ENCODE measurements at regions not wholly inside any gene's neighbourhood (a gene's known extent, or its start where the extent isn't known, plus 50 kb on each side); places are given as distances from the start of the nearest gene placed in this dataset.

DNA sequence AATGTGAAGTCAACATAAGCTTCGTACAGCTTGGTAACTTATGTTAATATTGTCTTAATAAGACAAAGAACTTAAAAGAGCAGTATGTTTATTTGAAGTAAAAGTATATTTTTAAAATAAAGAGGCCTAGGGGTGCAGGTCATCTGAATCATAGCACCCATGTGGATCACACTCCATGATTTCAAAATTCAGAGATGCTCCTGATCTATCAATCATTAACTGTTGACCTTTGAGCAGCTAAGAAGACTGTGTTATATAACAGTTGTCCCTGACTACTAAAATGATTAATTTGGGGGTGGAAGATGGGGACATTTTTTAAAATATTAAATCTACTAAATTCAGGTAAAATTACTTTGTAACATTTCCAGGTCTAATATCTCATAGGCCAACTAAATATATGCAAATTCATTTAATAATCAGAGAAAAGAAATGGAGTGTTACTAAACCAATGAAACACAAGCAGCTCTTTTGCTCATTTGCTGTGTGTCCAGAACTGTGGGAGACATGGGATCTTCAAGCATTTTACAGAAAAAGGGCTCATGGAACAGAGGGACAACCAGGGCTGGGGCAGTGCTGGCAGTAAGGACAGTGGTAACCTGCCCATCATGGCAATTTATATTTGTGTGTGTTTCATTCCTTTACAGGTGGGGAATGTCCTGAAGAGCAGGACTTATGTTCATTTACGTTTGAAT is 120.7 kb upstream of the PCED1B start:
- Histone ChIP-seq H3K4me3 (ENCODE audit: insufficient read depth, low read length, poor library complexity, severe bottlenecking) (no peak overlapping the region), H3K9me3 (ENCODE audit: insufficient read depth, low read length) (no peaks in the 10 kb centered on the region), H3K27me3 (ENCODE audit: low read length) (no peaks in the 10 kb centered on the region), H3K79me2 (ENCODE audit: insufficient read depth, low read length) (no peaks in the 10 kb centered on the region), H3F3A (ENCODE audit: insufficient read depth) (no peaks in the 10 kb centered on the region), H3K27ac (ENCODE audit: low read depth, low read length) (no peak overlapping the region), H2AFZ (ENCODE audit: low read depth, low read length, severe bottlenecking) (no peak overlapping the region), H3K4me2 (ENCODE audit: low read depth, low read length, poor library complexity, severe bottlenecking) (no peak overlapping the region), H3K9ac (ENCODE audit: low read length) (no peak overlapping the region), H4K20me1 (ENCODE audit: low read depth, low read length) (no peaks in the 10 kb centered on the region), H3K36me3 (ENCODE audit: low read length) (no peaks in the 10 kb centered on the region), H3K9me2 (replicated peaks; ENCODE audit: insufficient read depth, low read length) (no peaks in the 10 kb centered on the region)
- TF ChIP-seq CTCF (IDR thresholded peaks at IDR 0.05; ENCODE audit: insufficient read depth, low read length, poor library complexity, severe bottlenecking): no peak
- TF ChIP-seq EZH2phosphoT487 (conservative IDR thresholded peaks at IDR 0.05; ENCODE audit: low read length): no peak

DNA sequence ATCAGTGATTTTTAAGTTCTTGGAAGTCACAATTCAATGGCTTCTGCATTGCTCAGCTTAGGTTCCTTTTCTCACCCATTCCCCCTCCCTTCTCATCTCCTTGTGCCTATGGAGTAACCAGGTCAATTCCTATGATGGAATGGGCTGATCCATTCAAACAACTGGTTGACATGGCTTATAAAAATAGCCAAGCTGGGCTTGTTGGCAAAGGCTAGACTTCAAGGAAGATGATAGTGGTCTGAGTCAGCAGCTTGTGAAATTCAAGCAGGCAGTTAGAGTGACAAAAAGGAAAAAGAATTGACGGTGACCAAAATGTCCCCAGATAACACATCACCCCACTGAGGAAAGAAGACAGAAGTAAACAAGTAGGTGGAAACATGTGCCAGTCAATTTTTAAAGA is 119.9 kb upstream of the PCED1B start:
- H4K20me1 ChIP-seq (ENCODE audit: low read depth, low read length): no peaks in the 10 kb centered on the region
- no peak overlapping the region for H3K27ac ChIP-seq (ENCODE audit: low read depth, low read length)
- H3K36me3 ChIP-seq (ENCODE audit: low read length): no peaks in the 10 kb centered on the region
- no peak overlapping the region for H3K4me3 ChIP-seq (ENCODE audit: insufficient read depth, low read length, poor library complexity, severe bottlenecking)
- H3K27me3 ChIP-seq (ENCODE audit: low read length): no peaks in the 10 kb centered on the region
- H3K79me2 ChIP-seq (ENCODE audit: insufficient read depth, low read length): no peaks in the 10 kb centered on the region
- H3F3A ChIP-seq (ENCODE audit: insufficient read depth): no peaks in the 10 kb centered on the region
- TF ChIP-seq CTCF (IDR thresholded peaks at IDR 0.05; ENCODE audit: insufficient read depth, low read length, poor library complexity, severe bottlenecking) (no peak), EZH2phosphoT487 (conservative IDR thresholded peaks at IDR 0.05; ENCODE audit: low read length) (no peak)
- no peak overlapping the region for H3K4me2 ChIP-seq (ENCODE audit: low read depth, low read length, poor library complexity, severe bottlenecking)
- H2AFZ ChIP-seq (ENCODE audit: low read depth, low read length, severe bottlenecking): no peak overlapping the region
- H3K9me3 ChIP-seq (ENCODE audit: insufficient read depth, low read length): no peaks in the 10 kb centered on the region
- no peaks in the 10 kb centered on the region for H3K9me2 ChIP-seq (replicated peaks; ENCODE audit: insufficient read depth, low read length)
- H3K9ac ChIP-seq (ENCODE audit: low read length): no peak overlapping the region

DNA sequence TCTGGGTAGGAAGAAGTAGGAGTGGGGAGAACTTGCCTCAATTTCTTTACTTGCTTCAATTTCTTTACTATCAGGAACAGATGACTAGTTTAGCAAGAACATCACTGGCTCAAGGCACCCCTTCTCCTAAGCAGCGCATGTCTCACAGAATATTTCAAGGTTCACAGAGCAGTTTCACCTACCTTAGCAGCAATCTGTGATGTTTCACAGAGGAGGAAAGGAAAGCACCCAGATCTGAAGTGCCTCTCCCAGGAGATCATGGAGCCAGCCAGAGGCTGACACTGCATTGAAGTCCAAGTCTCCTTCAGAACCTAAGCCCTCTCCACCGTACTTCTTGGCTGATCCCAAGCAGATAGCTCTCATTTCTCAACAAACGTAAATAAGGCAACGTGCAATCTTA is 118.7 kb upstream of the PCED1B start:
- Histone ChIP-seq H3K9ac (ENCODE audit: low read length) (no peak overlapping the region), H3K9me3 (ENCODE audit: insufficient read depth, low read length) (no peaks in the 10 kb centered on the region), H3K79me2 (ENCODE audit: insufficient read depth, low read length) (no peaks in the 10 kb centered on the region), H3K9me2 (replicated peaks; ENCODE audit: insufficient read depth, low read length) (no peaks in the 10 kb centered on the region), H3K27ac (ENCODE audit: low read depth, low read length) (no peak overlapping the region), H3K4me3 (ENCODE audit: insufficient read depth, low read length, poor library complexity, severe bottlenecking) (no peak overlapping the region), H3K4me2 (ENCODE audit: low read depth, low read length, poor library complexity, severe bottlenecking) (no peak overlapping the region), H2AFZ (ENCODE audit: low read depth, low read length, severe bottlenecking) (no peak overlapping the region), H3K27me3 (ENCODE audit: low read length) (no peaks in the 10 kb centered on the region), H3K36me3 (ENCODE audit: low read length) (no peaks in the 10 kb centered on the region), H4K20me1 (ENCODE audit: low read depth, low read length) (no peaks in the 10 kb centered on the region), H3F3A (ENCODE audit: insufficient read depth) (no peaks in the 10 kb centered on the region)
- TF ChIP-seq CTCF (IDR thresholded peaks at IDR 0.05; ENCODE audit: insufficient read depth, low read length, poor library complexity, severe bottlenecking): no peak
- no peak for TF ChIP-seq EZH2phosphoT487 (conservative IDR thresholded peaks at IDR 0.05; ENCODE audit: low read length)

Data from SU-DHL-6 (cell line).